ENCODE measurements at regions not wholly inside any gene's neighbourhood (a gene's known extent, or its start where the extent isn't known, plus 50 kb on each side); places are given as distances from the start of the nearest gene placed in this dataset.
"Not testable (repeated sequence)": the region's sequence is repeated elsewhere in the genome, so short reads cannot be mapped to it uniquely, and the experiment has no call there.

- WGBS, result 62% methylated on average over 1 of the region's 1 CpG
- Histone ChIP-seq H3K27ac (ENCODE audit: low read depth in 1 of 2, low read length in 2 of 2) (no peak overlapping the region), H3K27me3 (ENCODE audit: control insufficient read depth in 4 of 4, insufficient read depth in 4 of 4, low read length in 3 of 4) (no peaks in the 10 kb centered on the region), H3K4me3 (ENCODE audit: low read depth in 1 of 3, low read length in 3 of 3) (no peak overlapping the region), H3K4me1 (ENCODE audit: control insufficient read depth in 4 of 4, insufficient read depth in 4 of 4, low read length in 3 of 4) (no peaks in the 10 kb centered on the region), H3K36me3 (ENCODE audit: control insufficient read depth in 4 of 4, insufficient read depth in 3 of 4, low read depth in 1 of 4, low read length in 3 of 4) (no peaks in the 10 kb centered on the region), H3K9me3 (ENCODE audit: control insufficient read depth in 4 of 4, low read length in 3 of 4) (no peaks in the 10 kb centered on the region), H3K9ac (ENCODE audit: low read depth in 1 of 2, low read length in 2 of 2) (no peak overlapping the region)
- TF ChIP-seq GABPA (IDR thresholded peaks at IDR 0.05 in 1 of 2, conservative IDR thresholded peaks at IDR 0.05 in 1 of 2) (no peak), NR2F2 (IDR thresholded peaks at IDR 0.05) (peak; percentile 82)
- no peak for DNase-seq (ENCODE audit: low spot score)
Observed at GRCh38 chr6:93176070-93176469, 243.3 kb downstream of the EPHA7 start.

GRCh38 chr6:93173573-93173972 is 245.8 kb downstream of the EPHA7 start:
- H3K4me3 ChIP-seq (ENCODE audit: low read depth in 1 of 3, low read length in 3 of 3); H3K4me1 ChIP-seq (ENCODE audit: control insufficient read depth in 4 of 4, insufficient read depth in 4 of 4, low read length in 3 of 4); H3K27me3 ChIP-seq (ENCODE audit: control insufficient read depth in 4 of 4, insufficient read depth in 4 of 4, low read length in 3 of 4); H3K36me3 ChIP-seq (ENCODE audit: control insufficient read depth in 4 of 4, insufficient read depth in 3 of 4, low read depth in 1 of 4, low read length in 3 of 4); H3K9me3 ChIP-seq (ENCODE audit: control insufficient read depth in 4 of 4, low read length in 3 of 4); DNase-seq (ENCODE audit: low spot score); H3K27ac ChIP-seq (ENCODE audit: low read depth in 1 of 2, low read length in 2 of 2); H3K9ac ChIP-seq (ENCODE audit: low read depth in 1 of 2, low read length in 2 of 2): not testable (repeated sequence)
- 56% methylated on average over 3 of the region's 10 CpGs for WGBS

GRCh38 chr6:93165850-93166430 is 253.4 kb downstream of the EPHA7 start:
- no peaks in the 10 kb centered on the region for H3K36me3 ChIP-seq (ENCODE audit: control insufficient read depth in 4 of 4, insufficient read depth in 3 of 4, low read depth in 1 of 4, low read length in 3 of 4)
- DNase-seq (ENCODE audit: low spot score), result no peak
- no peaks in the 10 kb centered on the region for H3K9me3 ChIP-seq (ENCODE audit: control insufficient read depth in 4 of 4, low read length in 3 of 4)

GRCh38 chr6:93164781-93165180 is 254.6 kb downstream of the EPHA7 start:
- no peak overlapping the region for H3K9ac ChIP-seq (ENCODE audit: low read depth in 1 of 2, low read length in 2 of 2)
- no peaks in the 10 kb centered on the region for H3K27me3 ChIP-seq (ENCODE audit: control insufficient read depth in 4 of 4, insufficient read depth in 4 of 4, low read length in 3 of 4)
- no peaks in the 10 kb centered on the region for H3K4me1 ChIP-seq (ENCODE audit: control insufficient read depth in 4 of 4, insufficient read depth in 4 of 4, low read length in 3 of 4)
- H3K36me3 ChIP-seq (ENCODE audit: control insufficient read depth in 4 of 4, insufficient read depth in 3 of 4, low read depth in 1 of 4, low read length in 3 of 4), result no peaks in the 10 kb centered on the region
- no peak overlapping the region for H3K4me3 ChIP-seq (ENCODE audit: low read depth in 1 of 3, low read length in 3 of 3)
- no peak overlapping the region for H3K27ac ChIP-seq (ENCODE audit: low read depth in 1 of 2, low read length in 2 of 2)
- no peak for DNase-seq (ENCODE audit: low spot score)
- no peaks in the 10 kb centered on the region for H3K9me3 ChIP-seq (ENCODE audit: control insufficient read depth in 4 of 4, low read length in 3 of 4)
- TF ChIP-seq JUND (IDR thresholded peaks at IDR 0.05) (no peak), NR2F2 (IDR thresholded peaks at IDR 0.05) (no peak), FOXA2 (IDR thresholded peaks at IDR 0.05) (no peak), GABPA (IDR thresholded peaks at IDR 0.05 in 1 of 2, conservative IDR thresholded peaks at IDR 0.05 in 1 of 2) (no peak), REST (IDR thresholded peaks at IDR 0.05) (no peak), EGR1 (IDR thresholded peaks at IDR 0.05; ENCODE audit: low read depth in 2 of 2) (no peak), HNF4G (IDR thresholded peaks at IDR 0.05) (no peak), MAX (IDR thresholded peaks at IDR 0.05) (no peak), RXRA (IDR thresholded peaks at IDR 0.05) (no peak), ZBTB33 (IDR thresholded peaks at IDR 0.05) (no peak)

More at GRCh38 chr6:93165850-93166430, 253.4 kb downstream of the EPHA7 start:
- no peak overlapping the region for H3K27ac ChIP-seq (ENCODE audit: low read depth in 1 of 2, low read length in 2 of 2)
- H3K4me1 ChIP-seq (ENCODE audit: control insufficient read depth in 4 of 4, insufficient read depth in 4 of 4, low read length in 3 of 4), result no peaks in the 10 kb centered on the region
- WGBS, result 56% methylated on average over 3 of the region's 3 CpGs
- TF ChIP-seq HNF4A (conservative IDR thresholded peaks at IDR 0.05) (no peak), CTCF (IDR thresholded peaks at IDR 0.05; ENCODE audit: low read depth, low read length, missing input control) (no peak)
- no peak overlapping the region for H3K4me3 ChIP-seq (ENCODE audit: low read depth in 1 of 3, low read length in 3 of 3)
- no peak overlapping the region for H3K9ac ChIP-seq (ENCODE audit: low read depth in 1 of 2, low read length in 2 of 2)
- no peaks in the 10 kb centered on the region for H3K27me3 ChIP-seq (ENCODE audit: control insufficient read depth in 4 of 4, insufficient read depth in 4 of 4, low read length in 3 of 4)

Data from liver (tissue), 8 donors.